Activated naive CD8-positive, alpha-beta T cell treated with anti-CD3 and anti-CD28 coated beads, Interleukin-2, amount 50 U/mL, for 24 hours (primary cell): ENCODE measurements at regions not wholly inside any gene's neighbourhood (a gene's known extent, or its start where the extent isn't known, plus 50 kb on each side); places are given as distances from the start of the nearest gene placed in this dataset.
"Not testable (repeated sequence)": the region's sequence is repeated elsewhere in the genome, so short reads cannot be mapped to it uniquely, and the experiment has no call there.

Experiments used
- ATAC-seq: fragments of 150-1000 bp; cut with Tn5 transposase; one replicate; pipeline ENCODE4 v1.10.0; 2021
- DNase-seq: peaks from one replicate; pipeline ENCODE4 v3.0.0; 2021
- H3K27ac Mint-ChIP-seq: one replicate; pipeline ENCODE4 v1.8.0; 2021; ENCODE audit warnings: mild to moderate bottlenecking, mixed read lengths
- H3K27me3 Mint-ChIP-seq: one replicate; pipeline ENCODE4 v1.8.0; 2021; ENCODE audit warnings: mixed read lengths
- H3K36me3 Mint-ChIP-seq: one replicate; pipeline ENCODE4 v1.8.0; 2021; ENCODE audit warnings: low read depth, mixed read lengths
- H3K4me1 Mint-ChIP-seq: one replicate; pipeline ENCODE4 v1.8.0; 2021; ENCODE audit warnings: mixed read lengths
- H3K4me3 Mint-ChIP-seq: one replicate; pipeline ENCODE4 v1.8.0; 2021; ENCODE audit warnings: mild to moderate bottlenecking, moderate library complexity, mixed read lengths
- H3K9me3 Mint-ChIP-seq: one replicate; pipeline ENCODE4 v1.8.0; 2021; ENCODE audit warnings: mixed read lengths

DNA sequence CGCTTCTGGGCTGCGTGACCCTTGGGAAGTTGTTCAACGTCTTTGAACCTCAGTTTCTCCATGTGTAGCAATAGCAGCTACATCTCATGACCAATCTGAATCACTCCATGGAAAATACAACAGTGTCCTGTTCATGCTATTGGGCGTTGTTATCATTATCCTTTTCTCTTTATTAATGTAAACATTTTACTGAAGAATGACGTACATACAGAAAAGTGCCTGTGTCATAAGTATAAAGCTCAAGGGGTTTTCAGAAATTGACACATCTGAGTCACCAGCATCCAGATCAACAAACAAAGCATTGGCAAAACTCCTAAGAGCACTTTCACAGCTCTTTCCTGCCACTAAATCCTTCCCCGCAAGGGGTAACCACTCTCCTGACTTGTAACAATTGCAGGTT, 438.4 kb downstream of the XYLT1 start:
- peaks cover 15% of the 10 kb centered on the region for H3K4me1 Mint-ChIP-seq
- H3K27me3 Mint-ChIP-seq, result no peaks in the 10 kb centered on the region
- ATAC-seq (no peak), DNase-seq (no peak)
- H3K9me3 Mint-ChIP-seq, result peaks cover 30% of the 10 kb centered on the region
- H3K27ac Mint-ChIP-seq, result no peak overlapping the region
- peaks cover 27% of the 10 kb centered on the region for H3K36me3 Mint-ChIP-seq
- H3K4me3 Mint-ChIP-seq, result no peak overlapping the region

- Mint-ChIP-seq H3K9me3 (peaks cover 14% of the 10 kb centered on the region), H3K4me3 (no peak overlapping the region), H3K27me3 (no peaks in the 10 kb centered on the region), H3K4me1 (no peaks in the 10 kb centered on the region), H3K27ac (no peak overlapping the region), H3K36me3 (peaks cover 16% of the 10 kb centered on the region)
- no peak for ATAC-seq
- no peak for DNase-seq
These were observed 436.1 kb downstream of the XYLT1 start for GRCh38 chr16:17034477-17035252.

DNA sequence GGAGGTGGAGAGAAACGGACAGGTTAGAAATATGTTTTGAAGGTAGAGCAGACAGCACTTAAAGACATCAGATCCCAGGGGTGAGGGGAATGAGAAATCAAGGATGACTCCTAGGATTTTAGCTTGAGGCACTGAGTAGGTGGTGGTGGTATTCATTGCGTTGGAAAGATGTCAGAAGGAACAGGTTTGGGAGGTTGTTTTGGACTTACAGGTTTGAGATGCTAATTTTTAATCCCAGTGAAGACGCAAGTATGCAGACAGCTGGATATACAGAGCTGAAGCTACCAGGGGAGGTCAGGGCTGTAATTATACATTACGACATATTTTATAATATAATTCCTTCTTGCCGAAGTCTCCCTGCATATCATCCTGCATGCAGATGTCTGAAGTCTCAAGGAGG, 433.3 kb downstream of the XYLT1 start:
- Mint-ChIP-seq H3K36me3 (peaks cover 6% of the 10 kb centered on the region), H3K4me1 (no peaks in the 10 kb centered on the region), H3K27ac (no peak overlapping the region), H3K27me3 (no peaks in the 10 kb centered on the region), H3K9me3 (peaks cover 5% of the 10 kb centered on the region), H3K4me3 (no peak overlapping the region)
- DNase-seq (no peak), ATAC-seq (no peak)

- H3K9me3 Mint-ChIP-seq, result no peaks in the 10 kb centered on the region
- H3K27me3 Mint-ChIP-seq, result no peaks in the 10 kb centered on the region
- H3K4me3 Mint-ChIP-seq, result no peak overlapping the region
- H3K36me3 Mint-ChIP-seq, result peaks cover 4% of the 10 kb centered on the region
- no peak for ATAC-seq
- no peak overlapping the region for H3K27ac Mint-ChIP-seq
- no peaks in the 10 kb centered on the region for H3K4me1 Mint-ChIP-seq
- DNase-seq, result no peak
These were observed 432.3 kb downstream of the XYLT1 start for GRCh38 chr16:17038415-17038814.

DNA sequence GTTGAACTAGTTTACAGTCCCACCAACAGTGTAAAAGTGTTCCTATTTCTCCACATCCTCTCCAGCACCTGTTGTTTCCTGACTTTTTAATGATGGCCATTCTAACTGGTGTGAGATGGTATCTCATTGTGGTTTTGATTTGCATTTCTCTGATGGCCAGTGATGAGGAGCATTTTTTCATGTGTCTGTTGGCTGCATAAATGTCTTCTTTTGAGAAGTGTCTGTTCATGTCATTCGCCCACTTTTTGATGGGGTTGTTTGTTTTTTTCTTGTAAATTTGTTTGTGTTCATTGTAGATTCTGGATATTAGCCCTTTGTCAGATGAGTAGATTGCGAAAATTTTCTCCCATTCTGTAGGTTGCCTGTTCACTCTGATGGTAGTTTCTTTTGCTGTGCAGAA, 421.7 kb downstream of the XYLT1 start:
- not testable (repeated sequence) for H3K4me1 Mint-ChIP-seq, ATAC-seq, H3K36me3 Mint-ChIP-seq, H3K27ac Mint-ChIP-seq, H3K9me3 Mint-ChIP-seq, H3K27me3 Mint-ChIP-seq, H3K4me3 Mint-ChIP-seq, DNase-seq

DNA sequence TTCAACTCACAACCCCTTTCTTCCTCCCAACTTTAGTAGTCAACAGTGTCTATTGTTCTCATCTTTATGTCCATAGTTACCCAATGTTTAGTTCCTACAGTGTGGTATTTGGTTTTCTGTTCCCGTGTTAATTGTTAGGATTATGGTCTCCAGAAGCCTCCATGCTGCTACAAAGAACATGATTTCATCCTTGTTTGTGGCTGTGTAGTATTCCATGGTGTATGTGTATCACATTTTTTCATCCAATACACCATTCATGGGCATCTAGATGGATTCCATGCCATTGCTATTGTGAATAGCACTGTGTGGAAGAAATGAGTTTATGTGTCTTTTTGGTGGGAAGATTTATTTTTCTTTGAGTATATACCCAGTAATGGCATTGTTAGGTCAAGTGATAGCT, 420.3 kb downstream of the XYLT1 start:
- peaks cover 9% of the 10 kb centered on the region for H3K9me3 Mint-ChIP-seq

More for the DNA sequence above, 420.3 kb downstream of the XYLT1 start:
- H3K27me3 Mint-ChIP-seq, result no peaks in the 10 kb centered on the region
- no peak overlapping the region for H3K4me3 Mint-ChIP-seq
- no peak overlapping the region for H3K27ac Mint-ChIP-seq
- no peaks in the 10 kb centered on the region for H3K4me1 Mint-ChIP-seq
- H3K36me3 Mint-ChIP-seq, result peaks cover 5% of the 10 kb centered on the region
- ATAC-seq, result no peak
- DNase-seq, result no peak
